ENCODE measurements at regions not wholly inside any gene's neighbourhood (a gene's known extent, or its start where the extent isn't known, plus 50 kb on each side); places are given as distances from the start of the nearest gene placed in this dataset.

- DNase-seq: no peak
- peaks cover 3% of the 10 kb centered on the region for H3K4me1 Mint-ChIP-seq
- H3K4me3 Mint-ChIP-seq: no peak overlapping the region
- no peak for TF ChIP-seq CTCF (conservative IDR thresholded peaks at IDR 0.05)
- Histone ChIP-seq H3K9me3 (ENCODE audit: control insufficient read depth, low read length) (no peaks in the 10 kb centered on the region), H3K4me3 (ENCODE audit: low read length) (no peak overlapping the region), H3K27me3 (ENCODE audit: control insufficient read depth, insufficient read depth, low read length, poor library complexity, severe bottlenecking) (no peaks in the 10 kb centered on the region), H3K27ac (ENCODE audit: low read depth, low read length) (no peak overlapping the region), H3K4me1 (ENCODE audit: control insufficient read depth, insufficient read depth, low read length) (no peaks in the 10 kb centered on the region), H3K9ac (ENCODE audit: extremely low read depth, low read length, poor library complexity, severe bottlenecking) (no peak overlapping the region), H3K36me3 (ENCODE audit: control insufficient read depth, insufficient read depth, low read length) (no peaks in the 10 kb centered on the region)
- no peaks in the 10 kb centered on the region for H3K9me3 Mint-ChIP-seq
- 40 to 62% methylated on average over 1 to 5 of the region's 5 CpGs for WGBS, 2 experiments (ENCODE audit: insufficient coverage in 1 of 2, insufficient read length in 1 of 2)
- no peaks in the 10 kb centered on the region for H3K36me3 Mint-ChIP-seq (ENCODE audit: low read depth)
- H3K27me3 Mint-ChIP-seq (ENCODE audit: insufficient read depth): no peaks in the 10 kb centered on the region
- no peak overlapping the region for H3K27ac Mint-ChIP-seq
Observed at GRCh38 chr12:28089338-28089737, 100.9 kb upstream of the CCDC91 start.

DNA sequence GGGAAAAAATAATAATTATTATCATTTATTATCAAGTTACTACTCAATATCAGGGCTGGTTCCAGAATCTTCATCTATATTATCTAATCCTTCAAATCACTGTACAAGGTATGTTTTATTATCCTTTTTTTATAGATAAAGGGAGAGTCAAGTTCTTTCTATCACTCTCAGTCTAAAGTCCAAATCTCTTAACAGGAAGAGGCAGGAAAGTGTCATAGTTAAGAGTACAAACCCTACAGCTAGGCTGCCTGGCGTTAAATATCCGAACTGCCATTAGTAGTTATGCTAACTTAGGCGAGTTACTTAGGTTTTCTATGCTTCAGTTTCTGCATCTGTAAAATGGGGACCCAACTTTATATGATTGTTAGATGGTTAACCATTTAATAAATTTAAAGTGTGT lies 99.4 kb upstream of the CCDC91 start:
- no peaks in the 10 kb centered on the region for H3K36me3 Mint-ChIP-seq (ENCODE audit: low read depth)
- H3K27me3 Mint-ChIP-seq (ENCODE audit: insufficient read depth): no peaks in the 10 kb centered on the region
- H3K4me3 Mint-ChIP-seq: no peak overlapping the region
- no peaks in the 10 kb centered on the region for H3K27me3 ChIP-seq (ENCODE audit: control insufficient read depth, insufficient read depth, low read length, poor library complexity, severe bottlenecking)
- H3K4me1 ChIP-seq (ENCODE audit: control insufficient read depth, insufficient read depth, low read length): no peaks in the 10 kb centered on the region
- WGBS, 2 experiments (ENCODE audit: insufficient coverage in 1 of 2, insufficient read length in 1 of 2): 89 to 96% methylated on average over 3 of the region's 3 CpGs
- no peak for DNase-seq
- H3K27ac Mint-ChIP-seq: no peak overlapping the region
- H3K36me3 ChIP-seq (ENCODE audit: control insufficient read depth, insufficient read depth, low read length): no peaks in the 10 kb centered on the region
- H3K9me3 Mint-ChIP-seq: no peaks in the 10 kb centered on the region
- no peak overlapping the region for H3K9ac ChIP-seq (ENCODE audit: extremely low read depth, low read length, poor library complexity, severe bottlenecking)
- TF ChIP-seq CTCF (conservative IDR thresholded peaks at IDR 0.05): no peak
- H3K27ac ChIP-seq (ENCODE audit: low read depth, low read length): no peak overlapping the region
- H3K4me1 Mint-ChIP-seq: peaks cover 3% of the 10 kb centered on the region
- H3K9me3 ChIP-seq (ENCODE audit: control insufficient read depth, low read length): no peaks in the 10 kb centered on the region
- H3K4me3 ChIP-seq (ENCODE audit: low read length): no peak overlapping the region

- Mint-ChIP-seq H3K36me3 (ENCODE audit: low read depth) (no peaks in the 10 kb centered on the region), H3K4me1 (peaks cover 3% of the 10 kb centered on the region), H3K27ac (no peak overlapping the region), H3K9me3 (no peaks in the 10 kb centered on the region), H3K27me3 (ENCODE audit: insufficient read depth) (no peaks in the 10 kb centered on the region), H3K4me3 (no peak overlapping the region)
- H3K27ac ChIP-seq (ENCODE audit: low read depth, low read length): no peak overlapping the region
- H3K4me3 ChIP-seq (ENCODE audit: low read length): no peak overlapping the region
- no peaks in the 10 kb centered on the region for H3K9me3 ChIP-seq (ENCODE audit: control insufficient read depth, low read length)
- H3K27me3 ChIP-seq (ENCODE audit: control insufficient read depth, insufficient read depth, low read length, poor library complexity, severe bottlenecking): no peaks in the 10 kb centered on the region
- 87 to 90% methylated on average over 3 to 4 of the region's 4 CpGs for WGBS, 2 experiments (ENCODE audit: insufficient coverage in 1 of 2, insufficient read length in 1 of 2)
- H3K36me3 ChIP-seq (ENCODE audit: control insufficient read depth, insufficient read depth, low read length): no peaks in the 10 kb centered on the region
- TF ChIP-seq CTCF (conservative IDR thresholded peaks at IDR 0.05): no peak
- H3K4me1 ChIP-seq (ENCODE audit: control insufficient read depth, insufficient read depth, low read length): no peaks in the 10 kb centered on the region
- no peak overlapping the region for H3K9ac ChIP-seq (ENCODE audit: extremely low read depth, low read length, poor library complexity, severe bottlenecking)
- DNase-seq: no peak
Observed at GRCh38 chr12:28092396-28092795, 97.9 kb upstream of the CCDC91 start.
